HCT116 (cell line): ENCODE measurements at regions not wholly inside any gene's neighbourhood (a gene's known extent, or its start where the extent isn't known, plus 50 kb on each side); places are given as distances from the start of the nearest gene placed in this dataset.

Experiments used
- REST ChIP-seq: IDR thresholded peaks from 2 replicates; pipeline ENCODE4 v1.6.1; 2012; ENCODE audit warnings: low read depth
- SIN3A ChIP-seq: IDR thresholded peaks from 2 replicates; pipeline ENCODE4 v1.6.1; 2012; ENCODE audit warnings: low read depth
- YY1 ChIP-seq: IDR thresholded peaks from 2 replicates; pipeline ENCODE4 v1.6.1; 2011; ENCODE audit warnings: low read length, low read depth, moderate library complexity, mild to moderate bottlenecking; ENCODE audit not compliant: insufficient replicate concordance; ENCODE audit errors: extremely low read depth
- ZNF274 ChIP-seq: fragments of 200-500 bp; sonication (Bioruptor generic); IDR thresholded peaks from 2 replicates; pipeline ENCODE4 v1.6.1; 2014; ENCODE audit warnings: mild to moderate bottlenecking, low read depth, low read length, inconsistent platforms
- TF ChIP-seq, protein P1 (sequence below), 3 experiments: fragments of 200-600 bp in 1 of 3; sonication (generic) in 1 of 3; IDR thresholded peaks in 2 of 3; conservative IDR thresholded peaks in 1 of 3; 2 replicates each; pipeline ENCODE4 v1.5.1; 2012 to 2017; ENCODE audit warnings: low read depth in 2 of 3, low read length in 2 of 3, antibody characterized with exemption in 1 of 3, borderline replicate concordance in 1 of 3, control low read depth in 1 of 3, mild to moderate bottlenecking in 1 of 3, mixed read lengths in 1 of 3, mixed run types in 1 of 3, moderate library complexity in 1 of 3; ENCODE audit not compliant: insufficient read depth in 1 of 3
- TF ChIP-seq, protein P2 (sequence below): IDR thresholded peaks from 2 replicates; pipeline ENCODE4 v1.6.1; 2012

DNA sequence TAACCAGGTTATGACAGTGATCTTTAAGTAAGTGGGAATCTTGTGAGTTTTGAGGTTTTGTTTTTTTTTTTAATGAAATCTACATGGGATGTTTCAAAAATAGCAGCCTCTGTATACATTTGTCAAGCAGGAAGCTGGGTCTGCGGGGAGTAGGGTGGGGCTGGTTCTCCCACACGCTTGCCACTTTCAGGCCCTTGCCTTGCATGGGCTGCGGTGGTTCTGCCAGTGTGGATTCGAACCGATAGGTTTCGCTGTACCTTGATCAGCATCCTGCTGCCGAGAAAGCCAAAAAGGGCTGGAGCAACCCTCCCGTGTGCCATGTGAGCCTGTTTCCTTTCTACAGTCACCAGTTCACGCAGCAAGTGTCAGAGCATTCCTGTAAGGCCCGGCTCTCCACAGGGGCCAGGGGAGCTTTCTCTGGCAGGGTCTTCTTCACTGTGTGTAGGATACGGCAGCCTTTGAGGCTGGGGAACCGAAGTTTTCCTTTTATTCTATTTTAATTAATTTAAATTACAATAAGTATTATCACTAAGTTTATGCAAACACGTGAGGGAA, 79.2 kb upstream of the SAMD11 start:
- TF ChIP-seq, protein P1, sequence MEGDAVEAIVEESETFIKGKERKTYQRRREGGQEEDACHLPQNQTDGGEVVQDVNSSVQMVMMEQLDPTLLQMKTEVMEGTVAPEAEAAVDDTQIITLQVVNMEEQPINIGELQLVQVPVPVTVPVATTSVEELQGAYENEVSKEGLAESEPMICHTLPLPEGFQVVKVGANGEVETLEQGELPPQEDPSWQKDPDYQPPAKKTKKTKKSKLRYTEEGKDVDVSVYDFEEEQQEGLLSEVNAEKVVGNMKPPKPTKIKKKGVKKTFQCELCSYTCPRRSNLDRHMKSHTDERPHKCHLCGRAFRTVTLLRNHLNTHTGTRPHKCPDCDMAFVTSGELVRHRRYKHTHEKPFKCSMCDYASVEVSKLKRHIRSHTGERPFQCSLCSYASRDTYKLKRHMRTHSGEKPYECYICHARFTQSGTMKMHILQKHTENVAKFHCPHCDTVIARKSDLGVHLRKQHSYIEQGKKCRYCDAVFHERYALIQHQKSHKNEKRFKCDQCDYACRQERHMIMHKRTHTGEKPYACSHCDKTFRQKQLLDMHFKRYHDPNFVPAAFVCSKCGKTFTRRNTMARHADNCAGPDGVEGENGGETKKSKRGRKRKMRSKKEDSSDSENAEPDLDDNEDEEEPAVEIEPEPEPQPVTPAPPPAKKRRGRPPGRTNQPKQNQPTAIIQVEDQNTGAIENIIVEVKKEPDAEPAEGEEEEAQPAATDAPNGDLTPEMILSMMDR (IDR thresholded peaks at IDR 0.05 in 2 of 3, conservative IDR thresholded peaks at IDR 0.05 in 1 of 3; ENCODE audit: borderline replicate concordance in 1 of 3, insufficient read depth in 1 of 3, low read depth in 2 of 3, low read length in 2 of 3) = no peak
- TF ChIP-seq SIN3A = no peak
- TF ChIP-seq REST = no peak
- TF ChIP-seq, protein P2, sequence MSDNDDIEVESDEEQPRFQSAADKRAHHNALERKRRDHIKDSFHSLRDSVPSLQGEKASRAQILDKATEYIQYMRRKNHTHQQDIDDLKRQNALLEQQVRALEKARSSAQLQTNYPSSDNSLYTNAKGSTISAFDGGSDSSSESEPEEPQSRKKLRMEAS = no peak
- no peak for TF ChIP-seq ZNF274
- no peak for TF ChIP-seq YY1
